PFSK-1 (cell line): ENCODE measurements at regions not wholly inside any gene's neighbourhood (a gene's known extent, or its start where the extent isn't known, plus 50 kb on each side); places are given as distances from the start of the nearest gene placed in this dataset.

ENCODE experiments used
- FOXP2 ChIP-seq: optimal IDR thresholded peaks from 2 replicates; pipeline ENCODE3; 2011; ENCODE audit warnings: borderline replicate concordance, control low read depth, inconsistent platforms; ENCODE audit not compliant: insufficient read depth; ENCODE audit errors: extremely low read length, extremely low read depth
- POLR2AphosphoS5 ChIP-seq: IDR thresholded peaks from 2 replicates; pipeline ENCODE4 v1.6.1; 2012; ENCODE audit warnings: low read depth, mild to moderate bottlenecking, control low read depth, low read length, moderate library complexity
- SIN3A ChIP-seq: IDR thresholded peaks from 2 replicates; pipeline ENCODE4 v1.6.1; 2012; ENCODE audit warnings: mild to moderate bottlenecking, low read length, moderate library complexity, borderline replicate concordance; ENCODE audit not compliant: insufficient read depth
- TAF1 ChIP-seq: IDR thresholded peaks from 2 replicates; pipeline ENCODE4 v1.6.1; 2012; ENCODE audit warnings: low read length, control low read depth, borderline replicate concordance; ENCODE audit not compliant: insufficient read depth
- TF ChIP-seq, protein P1 (sequence below), 2 experiments: IDR thresholded peaks; 2 replicates each; pipeline versions ENCODE4 v1.6.1 to v1.8.0; 2011 to 2012; ENCODE audit warnings: low read depth in 2 of 2, low read length in 2 of 2, control low read depth in 1 of 2, inconsistent platforms in 1 of 2, mild to moderate bottlenecking in 1 of 2, moderate library complexity in 1 of 2; ENCODE audit not compliant: insufficient read depth in 1 of 2

DNA sequence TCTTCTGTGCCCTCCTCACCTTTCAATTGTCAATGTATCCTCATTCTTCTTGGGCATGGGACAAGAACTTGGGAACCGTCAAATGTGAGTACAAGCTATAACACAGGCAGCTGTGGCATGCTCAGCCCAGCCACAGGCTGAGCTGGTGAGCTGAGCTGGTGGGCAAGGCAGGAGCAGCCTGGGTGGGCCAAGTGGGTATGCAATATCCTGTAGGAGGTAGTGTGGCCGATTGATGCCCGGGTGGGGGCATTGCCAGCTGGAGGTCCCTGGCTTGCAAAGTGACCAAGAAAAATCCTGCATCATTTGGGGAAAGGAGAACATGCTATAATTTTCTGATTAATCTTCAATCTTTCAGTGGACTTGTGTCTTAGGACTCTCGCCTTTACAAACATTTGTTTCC, 507.2 kb upstream of the SLC10A2 start:
- TF ChIP-seq, protein P1, sequence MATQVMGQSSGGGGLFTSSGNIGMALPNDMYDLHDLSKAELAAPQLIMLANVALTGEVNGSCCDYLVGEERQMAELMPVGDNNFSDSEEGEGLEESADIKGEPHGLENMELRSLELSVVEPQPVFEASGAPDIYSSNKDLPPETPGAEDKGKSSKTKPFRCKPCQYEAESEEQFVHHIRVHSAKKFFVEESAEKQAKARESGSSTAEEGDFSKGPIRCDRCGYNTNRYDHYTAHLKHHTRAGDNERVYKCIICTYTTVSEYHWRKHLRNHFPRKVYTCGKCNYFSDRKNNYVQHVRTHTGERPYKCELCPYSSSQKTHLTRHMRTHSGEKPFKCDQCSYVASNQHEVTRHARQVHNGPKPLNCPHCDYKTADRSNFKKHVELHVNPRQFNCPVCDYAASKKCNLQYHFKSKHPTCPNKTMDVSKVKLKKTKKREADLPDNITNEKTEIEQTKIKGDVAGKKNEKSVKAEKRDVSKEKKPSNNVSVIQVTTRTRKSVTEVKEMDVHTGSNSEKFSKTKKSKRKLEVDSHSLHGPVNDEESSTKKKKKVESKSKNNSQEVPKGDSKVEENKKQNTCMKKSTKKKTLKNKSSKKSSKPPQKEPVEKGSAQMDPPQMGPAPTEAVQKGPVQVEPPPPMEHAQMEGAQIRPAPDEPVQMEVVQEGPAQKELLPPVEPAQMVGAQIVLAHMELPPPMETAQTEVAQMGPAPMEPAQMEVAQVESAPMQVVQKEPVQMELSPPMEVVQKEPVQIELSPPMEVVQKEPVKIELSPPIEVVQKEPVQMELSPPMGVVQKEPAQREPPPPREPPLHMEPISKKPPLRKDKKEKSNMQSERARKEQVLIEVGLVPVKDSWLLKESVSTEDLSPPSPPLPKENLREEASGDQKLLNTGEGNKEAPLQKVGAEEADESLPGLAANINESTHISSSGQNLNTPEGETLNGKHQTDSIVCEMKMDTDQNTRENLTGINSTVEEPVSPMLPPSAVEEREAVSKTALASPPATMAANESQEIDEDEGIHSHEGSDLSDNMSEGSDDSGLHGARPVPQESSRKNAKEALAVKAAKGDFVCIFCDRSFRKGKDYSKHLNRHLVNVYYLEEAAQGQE (IDR thresholded peaks at IDR 0.05; ENCODE audit: insufficient read depth in 1 of 2, low read depth in 2 of 2, low read length in 2 of 2), result no peak
- TF ChIP-seq FOXP2, result no peak
- TF ChIP-seq TAF1, result no peak
- TF ChIP-seq POLR2AphosphoS5, result no peak
- TF ChIP-seq SIN3A, result no peak

DNA sequence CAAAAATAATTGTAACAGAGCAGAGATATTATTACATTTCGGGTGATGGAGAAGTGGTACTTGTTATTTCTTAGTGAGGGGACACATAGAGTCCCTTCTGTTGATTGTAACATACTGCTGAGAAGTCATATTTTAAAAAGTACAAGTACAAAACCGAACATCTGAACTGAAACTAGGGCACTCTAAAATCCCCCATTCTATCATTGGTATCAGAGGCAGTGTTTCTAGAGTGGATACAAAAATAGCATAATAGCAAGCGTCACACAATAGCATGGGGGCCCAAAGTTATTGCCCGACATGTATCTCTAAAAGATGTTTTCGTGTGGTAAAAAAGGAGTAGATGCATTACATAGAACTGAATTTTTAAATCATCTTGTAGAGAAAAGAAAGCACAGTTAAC, 502.1 kb upstream of the SLC10A2 start:
- TF ChIP-seq TAF1 (no peak), SIN3A (no peak), FOXP2 (no peak), POLR2AphosphoS5 (no peak)
- TF ChIP-seq, protein P1 (IDR thresholded peaks at IDR 0.05; ENCODE audit: insufficient read depth in 1 of 2, low read depth in 2 of 2, low read length in 2 of 2), result no peak

DNA sequence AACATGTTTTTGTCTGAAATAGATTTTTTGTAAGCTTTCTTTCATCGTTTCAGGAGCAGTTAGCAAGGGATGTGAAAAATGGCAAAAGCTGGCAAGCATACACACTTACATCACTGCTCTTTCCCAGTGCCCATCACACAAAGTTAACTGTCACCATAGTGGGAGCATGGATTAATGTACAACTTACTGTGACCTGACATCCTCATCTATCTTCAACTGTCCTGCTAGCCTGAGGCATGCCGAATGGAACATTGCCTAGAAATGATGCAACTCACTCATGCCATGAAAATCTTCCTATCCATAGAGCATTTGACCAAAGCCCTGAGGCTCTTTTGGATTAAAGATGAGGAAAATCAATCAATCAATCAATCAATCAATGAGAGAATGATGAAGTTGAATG, 491.7 kb upstream of the SLC10A2 start:
- no peak for TF ChIP-seq TAF1
- TF ChIP-seq POLR2AphosphoS5, result no peak
- TF ChIP-seq, protein P1 (IDR thresholded peaks at IDR 0.05; ENCODE audit: insufficient read depth in 1 of 2, low read depth in 2 of 2, low read length in 2 of 2), result no peak
- TF ChIP-seq SIN3A, result no peak
- TF ChIP-seq FOXP2, result no peak

DNA sequence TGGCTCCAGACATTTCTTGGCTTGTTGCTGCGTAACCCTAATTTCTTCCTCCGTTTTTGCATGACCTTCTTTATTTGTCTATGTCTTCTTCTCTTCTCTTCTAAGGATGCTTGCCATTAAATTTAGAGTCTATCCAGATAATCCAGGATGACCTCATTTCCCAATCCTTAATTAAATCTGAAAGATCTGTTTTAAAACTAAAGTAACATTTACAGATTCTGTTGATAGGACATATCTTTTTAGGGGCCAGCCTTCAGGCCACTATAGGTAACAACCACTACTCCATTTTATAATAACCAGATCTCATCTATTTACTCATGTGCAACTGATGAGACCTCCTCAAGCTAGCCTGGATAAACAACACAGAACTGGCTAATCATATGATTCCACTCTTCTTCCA, 490.5 kb upstream of the SLC10A2 start:
- TF ChIP-seq FOXP2 (no peak), POLR2AphosphoS5 (no peak), TAF1 (no peak), SIN3A (no peak)
- TF ChIP-seq, protein P1 (IDR thresholded peaks at IDR 0.05; ENCODE audit: insufficient read depth in 1 of 2, low read depth in 2 of 2, low read length in 2 of 2), result no peak

DNA sequence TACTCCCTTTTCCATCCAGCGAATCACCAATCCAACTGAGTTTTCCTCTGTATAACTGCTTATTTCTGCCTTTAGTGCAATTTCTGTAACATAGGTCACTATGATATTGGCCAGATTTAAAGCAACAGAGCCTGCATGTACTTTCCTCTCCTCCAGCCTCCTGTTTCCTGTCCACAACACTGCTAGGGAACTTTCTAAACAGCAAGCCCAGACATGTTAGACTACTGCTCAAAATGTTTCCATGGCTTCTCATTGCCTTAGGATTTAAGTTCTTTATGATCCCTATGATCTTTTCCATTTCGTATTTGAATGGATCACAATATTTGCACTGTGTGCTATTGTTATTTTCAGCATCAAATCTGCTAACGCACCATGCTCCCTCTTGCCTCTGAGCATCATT, 481.7 kb upstream of the SLC10A2 start:
- TF ChIP-seq SIN3A (no peak), TAF1 (no peak), POLR2AphosphoS5 (no peak), FOXP2 (no peak)
- TF ChIP-seq, protein P1 (IDR thresholded peaks at IDR 0.05; ENCODE audit: insufficient read depth in 1 of 2, low read depth in 2 of 2, low read length in 2 of 2), result no peak
